ENCODE measurements at regions not wholly inside any gene's neighbourhood (a gene's known extent, or its start where the extent isn't known, plus 50 kb on each side); places are given as distances from the start of the nearest gene placed in this dataset.
"Not testable (repeated sequence)": the region's sequence is repeated elsewhere in the genome, so short reads cannot be mapped to it uniquely, and the experiment has no call there.

DNA sequence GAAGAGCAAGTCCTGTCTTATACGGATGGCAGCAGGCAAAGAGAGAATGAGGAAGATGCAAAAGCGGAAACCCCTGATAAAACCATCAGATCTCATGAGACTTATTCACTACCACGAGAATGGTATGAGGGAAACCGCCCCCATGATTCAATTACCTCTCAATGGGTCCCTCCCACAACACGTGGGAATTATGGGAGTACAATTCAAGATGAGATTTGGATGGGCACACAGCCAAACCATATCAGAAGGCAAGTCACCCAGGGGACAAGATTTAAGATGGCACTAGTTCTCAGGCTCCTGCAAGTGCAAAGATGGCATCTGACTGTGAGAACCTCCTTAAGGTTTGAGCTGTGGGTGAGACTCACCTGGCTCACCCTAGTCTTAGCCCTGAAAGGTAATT, 984.3 kb downstream of the AACS start:
- TF ChIP-seq POLR2AphosphoS5 (IDR thresholded peaks at IDR 0.05; ENCODE audit: insufficient read depth, low read depth, low read length); POLR2A (IDR thresholded peaks at IDR 0.05; ENCODE audit: low read depth, low read length); EZH2 (IDR thresholded peaks at IDR 0.05; ENCODE audit: borderline replicate concordance, low read depth, low read length, severe bottlenecking); JUN (IDR thresholded peaks at IDR 0.05; ENCODE audit: borderline replicate concordance, insufficient read depth, insufficient read length, low read depth); MYC (IDR thresholded peaks at IDR 0.05; ENCODE audit: low read depth, low read length): not testable (repeated sequence)
- TF ChIP-seq, protein P1, sequence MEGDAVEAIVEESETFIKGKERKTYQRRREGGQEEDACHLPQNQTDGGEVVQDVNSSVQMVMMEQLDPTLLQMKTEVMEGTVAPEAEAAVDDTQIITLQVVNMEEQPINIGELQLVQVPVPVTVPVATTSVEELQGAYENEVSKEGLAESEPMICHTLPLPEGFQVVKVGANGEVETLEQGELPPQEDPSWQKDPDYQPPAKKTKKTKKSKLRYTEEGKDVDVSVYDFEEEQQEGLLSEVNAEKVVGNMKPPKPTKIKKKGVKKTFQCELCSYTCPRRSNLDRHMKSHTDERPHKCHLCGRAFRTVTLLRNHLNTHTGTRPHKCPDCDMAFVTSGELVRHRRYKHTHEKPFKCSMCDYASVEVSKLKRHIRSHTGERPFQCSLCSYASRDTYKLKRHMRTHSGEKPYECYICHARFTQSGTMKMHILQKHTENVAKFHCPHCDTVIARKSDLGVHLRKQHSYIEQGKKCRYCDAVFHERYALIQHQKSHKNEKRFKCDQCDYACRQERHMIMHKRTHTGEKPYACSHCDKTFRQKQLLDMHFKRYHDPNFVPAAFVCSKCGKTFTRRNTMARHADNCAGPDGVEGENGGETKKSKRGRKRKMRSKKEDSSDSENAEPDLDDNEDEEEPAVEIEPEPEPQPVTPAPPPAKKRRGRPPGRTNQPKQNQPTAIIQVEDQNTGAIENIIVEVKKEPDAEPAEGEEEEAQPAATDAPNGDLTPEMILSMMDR (IDR thresholded peaks at IDR 0.05; ENCODE audit: extremely low read depth in 1 of 2, insufficient read depth in 1 of 2, low read depth in 1 of 2, low read length in 2 of 2), result not testable (repeated sequence)
- TF ChIP-seq, protein P2, sequence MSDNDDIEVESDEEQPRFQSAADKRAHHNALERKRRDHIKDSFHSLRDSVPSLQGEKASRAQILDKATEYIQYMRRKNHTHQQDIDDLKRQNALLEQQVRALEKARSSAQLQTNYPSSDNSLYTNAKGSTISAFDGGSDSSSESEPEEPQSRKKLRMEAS (IDR thresholded peaks at IDR 0.05; ENCODE audit: insufficient read depth, insufficient read length), result not testable (repeated sequence)

Measured in endothelial cell of umbilical vein (primary cell).